Stimulated activated effector memory CD8-positive, alpha-beta T cell treated with anti-CD3 and anti-CD28 coated beads, Interleukin-12 subunit alpha, Interleukin-12 subunit beta, amount 100 ng/mL, for 72 hours (primary cell): ENCODE measurements at regions not wholly inside any gene's neighbourhood (a gene's known extent, or its start where the extent isn't known, plus 50 kb on each side); places are given as distances from the start of the nearest gene placed in this dataset.
A peak's percentile ranks its signal among the peaks of the same experiment; 100 is the strongest.

ENCODE experiments used
- ATAC-seq: fragments of 150-1000 bp; cut with Tn5 transposase; 2 replicates; pipeline ENCODE4 v1.10.0; 2021
- DNase-seq, 2 donors: peaks; one replicate each; pipeline ENCODE4 v3.0.0; 2021 to 2022; ENCODE audit warnings: low spot score in 2 of 2
- H3K27ac Mint-ChIP-seq: one replicate; pipeline ENCODE4 v1.8.0; 2022; ENCODE audit warnings: mild to moderate bottlenecking, mixed read lengths
- H3K36me3 Mint-ChIP-seq: one replicate; pipeline ENCODE4 v1.8.0; 2022; ENCODE audit warnings: mild to moderate bottlenecking, mixed read lengths
- H3K4me1 Mint-ChIP-seq: one replicate; pipeline ENCODE4 v1.8.0; 2022; ENCODE audit warnings: mixed read lengths
- H3K4me3 Mint-ChIP-seq: one replicate; pipeline ENCODE4 v1.8.0; 2022; ENCODE audit warnings: mild to moderate bottlenecking, mixed read lengths
- H3K9me3 Mint-ChIP-seq: one replicate; pipeline ENCODE4 v1.8.0; 2022; ENCODE audit warnings: mixed read lengths

- H3K9me3 Mint-ChIP-seq, result no peaks in the 10 kb centered on the region
- H3K4me3 Mint-ChIP-seq, result no peak overlapping the region
- DNase-seq (no peak), ATAC-seq (no peak)
- H3K36me3 Mint-ChIP-seq, result no peaks in the 10 kb centered on the region
- H3K27ac Mint-ChIP-seq, result no peak overlapping the region
- no peaks in the 10 kb centered on the region for H3K4me1 Mint-ChIP-seq
Observed at GRCh38 chr7:55285665-55286064, 79.5 kb upstream of the LANCL2 start.

GRCh38 chr7:55286666-55287065, 78.5 kb upstream of the LANCL2 start:
- DNase-seq, result peak in 1 of 2 donors; percentile 8
- Mint-ChIP-seq H3K4me1 (no peaks in the 10 kb centered on the region), H3K4me3 (no peak overlapping the region), H3K9me3 (no peaks in the 10 kb centered on the region), H3K36me3 (no peaks in the 10 kb centered on the region), H3K27ac (no peak overlapping the region)
- ATAC-seq, result no peak

GRCh38 chr7:55288070-55288824, 76.9 kb upstream of the LANCL2 start:
- H3K9me3 Mint-ChIP-seq, result no peaks in the 10 kb centered on the region
- ATAC-seq (no peak), DNase-seq (no peak)
- H3K36me3 Mint-ChIP-seq, result no peaks in the 10 kb centered on the region
- H3K4me3 Mint-ChIP-seq, result no peak overlapping the region
- H3K4me1 Mint-ChIP-seq, result no peaks in the 10 kb centered on the region
- H3K27ac Mint-ChIP-seq, result no peak overlapping the region

GRCh38 chr7:55296070-55296469, 69.1 kb upstream of the LANCL2 start:
- Mint-ChIP-seq H3K27ac (no peak overlapping the region), H3K4me1 (no peaks in the 10 kb centered on the region), H3K4me3 (no peak overlapping the region), H3K9me3 (no peaks in the 10 kb centered on the region), H3K36me3 (no peaks in the 10 kb centered on the region)
- ATAC-seq, result no peak
- no peak for DNase-seq

GRCh38 chr7:55299273-55299967, 65.7 kb upstream of the LANCL2 start:
- ATAC-seq, result no peak
- Mint-ChIP-seq H3K36me3 (no peaks in the 10 kb centered on the region), H3K4me1 (peaks cover 17% of the 10 kb centered on the region), H3K27ac (no peak overlapping the region), H3K9me3 (no peaks in the 10 kb centered on the region), H3K4me3 (no peak overlapping the region)
- DNase-seq, result no peak

- DNase-seq (no peak), ATAC-seq (no peak)
- Mint-ChIP-seq H3K4me1 (peaks cover 44% of the 10 kb centered on the region), H3K9me3 (no peaks in the 10 kb centered on the region), H3K4me3 (no peak overlapping the region), H3K27ac (no peak overlapping the region), H3K36me3 (no peaks in the 10 kb centered on the region)
Observed at GRCh38 chr7:55303220-55303619, 61.9 kb upstream of the LANCL2 start.

GRCh38 chr7:55304018-55304762, 60.9 kb upstream of the LANCL2 start:
- peaks cover 6% of the 10 kb centered on the region for H3K36me3 Mint-ChIP-seq
- ATAC-seq, result no peak
- H3K4me1 Mint-ChIP-seq, result peaks cover 53% of the 10 kb centered on the region
- no peaks in the 10 kb centered on the region for H3K9me3 Mint-ChIP-seq
- no peak overlapping the region for H3K4me3 Mint-ChIP-seq
- H3K27ac Mint-ChIP-seq, result no peak overlapping the region
- DNase-seq, result no peak

- Mint-ChIP-seq H3K9me3 (no peaks in the 10 kb centered on the region), H3K4me3 (no peak overlapping the region), H3K27ac (no peak overlapping the region), H3K36me3 (peaks cover 12% of the 10 kb centered on the region), H3K4me1 (peaks cover 63% of the 10 kb centered on the region)
- DNase-seq, result no peak
- ATAC-seq, result no peak
Observed at GRCh38 chr7:55305135-55305534, 60.0 kb upstream of the LANCL2 start.

- ATAC-seq (no peak), DNase-seq (no peak)
- Mint-ChIP-seq H3K27ac (no peak overlapping the region), H3K36me3 (peaks cover 12% of the 10 kb centered on the region), H3K9me3 (no peaks in the 10 kb centered on the region), H3K4me1 (peaks cover 73% of the 10 kb centered on the region), H3K4me3 (no peak overlapping the region)
Observed at GRCh38 chr7:55306331-55306730, 58.8 kb upstream of the LANCL2 start.

GRCh38 chr7:55307123-55307916, 57.8 kb upstream of the LANCL2 start:
- no peak for DNase-seq
- H3K4me3 Mint-ChIP-seq, result no peak overlapping the region
- ATAC-seq, result no peak
- H3K9me3 Mint-ChIP-seq, result no peaks in the 10 kb centered on the region
- H3K36me3 Mint-ChIP-seq, result peaks cover 12% of the 10 kb centered on the region
- no peak overlapping the region for H3K27ac Mint-ChIP-seq
- H3K4me1 Mint-ChIP-seq, result peaks cover 73% of the 10 kb centered on the region

GRCh38 chr7:55308186-55308929, 56.8 kb upstream of the LANCL2 start:
- peaks cover 12% of the 10 kb centered on the region for H3K36me3 Mint-ChIP-seq
- peaks cover 67% of the 10 kb centered on the region for H3K4me1 Mint-ChIP-seq
- ATAC-seq (no peak), DNase-seq (no peak)
- no peaks in the 10 kb centered on the region for H3K9me3 Mint-ChIP-seq
- peak overlapping the region; percentile 49 for H3K4me3 Mint-ChIP-seq
- H3K27ac Mint-ChIP-seq, result peak overlapping the region; percentile 79

- ATAC-seq (peak; percentile 95), DNase-seq (peak; percentile 60 to 90)
- peak overlapping the region; percentile 79 for H3K27ac Mint-ChIP-seq
- H3K36me3 Mint-ChIP-seq, result peaks cover 12% of the 10 kb centered on the region
- no peaks in the 10 kb centered on the region for H3K9me3 Mint-ChIP-seq
- peak overlapping the region; percentile 49 for H3K4me3 Mint-ChIP-seq
- H3K4me1 Mint-ChIP-seq, result peaks cover 57% of the 10 kb centered on the region
Observed at GRCh38 chr7:55309040-55309991, 55.8 kb upstream of the LANCL2 start.

GRCh38 chr7:55310287-55311025, 54.7 kb upstream of the LANCL2 start:
- H3K27ac Mint-ChIP-seq, result no peak overlapping the region
- ATAC-seq (no peak), DNase-seq (no peak)
- H3K4me3 Mint-ChIP-seq, result no peak overlapping the region
- H3K9me3 Mint-ChIP-seq, result no peaks in the 10 kb centered on the region
- peaks cover 49% of the 10 kb centered on the region for H3K4me1 Mint-ChIP-seq
- H3K36me3 Mint-ChIP-seq, result peaks cover 12% of the 10 kb centered on the region
